WI38 (cell line): ENCODE measurements at regions not wholly inside any gene's neighbourhood (a gene's known extent, or its start where the extent isn't known, plus 50 kb on each side); places are given as distances from the start of the nearest gene placed in this dataset.

Experiments used
- H3K4me3 ChIP-seq: 2 replicates; pipeline ENCODE4 v1.5.1; 2011; ENCODE audit warnings: low read depth, mild to moderate bottlenecking, control low read depth, low read length
- TF ChIP-seq, protein P1 (sequence below): IDR thresholded peaks from 2 replicates; pipeline ENCODE4 v1.5.1; 2012; ENCODE audit warnings: low read depth, mild to moderate bottlenecking, control low read depth, low read length

DNA sequence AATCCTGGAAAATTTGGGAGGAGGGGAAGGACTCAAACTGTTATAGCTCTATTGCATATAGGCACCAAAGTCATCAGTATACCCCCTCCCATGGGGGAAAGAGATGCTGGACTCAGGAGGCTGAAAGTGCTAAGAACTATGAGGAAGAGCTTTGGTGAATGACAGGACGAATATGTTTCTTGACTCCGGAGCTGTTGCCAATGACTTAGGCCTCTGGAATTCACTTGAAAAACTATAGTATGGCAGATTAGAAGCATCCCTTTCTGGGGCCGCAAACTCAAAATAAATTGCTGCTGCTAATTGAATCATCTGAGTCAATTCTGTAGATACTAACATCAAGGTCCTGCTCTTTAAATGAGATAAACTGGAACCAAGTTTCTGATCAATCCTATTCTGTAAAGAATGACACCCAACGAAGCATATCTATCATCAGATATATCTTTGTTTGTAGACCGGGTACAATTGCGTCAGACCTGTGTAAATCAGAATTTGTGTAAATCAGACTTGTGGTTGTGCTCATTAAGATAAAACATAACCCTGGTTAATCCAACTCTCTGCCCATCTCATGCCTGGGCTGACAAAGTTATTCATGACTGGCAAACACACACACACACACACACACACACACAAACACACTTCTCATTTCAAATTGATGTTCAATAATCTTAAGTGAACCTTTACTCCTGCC lies 1793.8 kb upstream of the PCDH20 start:
- TF ChIP-seq, protein P1, sequence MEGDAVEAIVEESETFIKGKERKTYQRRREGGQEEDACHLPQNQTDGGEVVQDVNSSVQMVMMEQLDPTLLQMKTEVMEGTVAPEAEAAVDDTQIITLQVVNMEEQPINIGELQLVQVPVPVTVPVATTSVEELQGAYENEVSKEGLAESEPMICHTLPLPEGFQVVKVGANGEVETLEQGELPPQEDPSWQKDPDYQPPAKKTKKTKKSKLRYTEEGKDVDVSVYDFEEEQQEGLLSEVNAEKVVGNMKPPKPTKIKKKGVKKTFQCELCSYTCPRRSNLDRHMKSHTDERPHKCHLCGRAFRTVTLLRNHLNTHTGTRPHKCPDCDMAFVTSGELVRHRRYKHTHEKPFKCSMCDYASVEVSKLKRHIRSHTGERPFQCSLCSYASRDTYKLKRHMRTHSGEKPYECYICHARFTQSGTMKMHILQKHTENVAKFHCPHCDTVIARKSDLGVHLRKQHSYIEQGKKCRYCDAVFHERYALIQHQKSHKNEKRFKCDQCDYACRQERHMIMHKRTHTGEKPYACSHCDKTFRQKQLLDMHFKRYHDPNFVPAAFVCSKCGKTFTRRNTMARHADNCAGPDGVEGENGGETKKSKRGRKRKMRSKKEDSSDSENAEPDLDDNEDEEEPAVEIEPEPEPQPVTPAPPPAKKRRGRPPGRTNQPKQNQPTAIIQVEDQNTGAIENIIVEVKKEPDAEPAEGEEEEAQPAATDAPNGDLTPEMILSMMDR: no peak
- H3K4me3 ChIP-seq: no peak overlapping the region

DNA sequence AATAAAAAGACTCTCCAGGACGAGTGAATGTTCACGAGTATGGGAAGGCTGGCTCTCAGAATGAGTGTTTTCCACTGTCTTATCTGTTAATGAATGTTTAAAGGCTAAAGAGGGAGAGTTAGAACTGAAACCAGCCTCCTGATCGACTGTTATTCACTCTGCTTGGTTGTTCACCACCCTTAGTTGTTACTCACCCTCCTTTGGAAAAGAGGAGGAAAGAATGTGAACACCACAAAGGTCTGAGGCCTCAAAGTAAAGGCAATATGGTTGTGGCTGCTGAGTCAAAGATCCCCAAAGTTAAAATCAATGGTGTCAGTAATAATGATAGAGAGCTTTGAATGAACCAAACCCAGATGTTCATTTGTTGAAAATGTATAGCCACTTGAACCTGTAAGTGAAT lies 1793.2 kb upstream of the PCDH20 start:
- no peak overlapping the region for H3K4me3 ChIP-seq
- TF ChIP-seq, protein P1: no peak

DNA sequence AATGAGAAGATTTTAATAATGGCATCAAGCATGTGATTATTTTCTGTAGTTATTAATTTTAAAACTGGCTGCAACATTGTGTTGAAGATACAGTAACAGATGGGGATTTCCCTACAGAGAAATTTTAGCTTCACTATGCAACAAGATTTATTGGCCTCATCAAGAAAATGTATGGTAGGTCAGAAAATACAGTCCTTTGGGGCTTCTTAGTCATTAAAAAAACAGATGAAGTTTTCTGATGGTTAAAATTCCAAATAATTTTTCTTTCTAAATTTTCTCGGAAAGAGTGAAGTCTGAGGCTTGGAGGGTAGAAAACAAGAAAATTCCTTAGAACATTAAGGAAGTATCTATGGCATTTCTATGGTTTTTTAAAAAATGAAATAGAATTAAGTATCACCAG lies 1790.8 kb upstream of the PCDH20 start:
- H3K4me3 ChIP-seq: no peak overlapping the region
- TF ChIP-seq, protein P1: no peak

DNA sequence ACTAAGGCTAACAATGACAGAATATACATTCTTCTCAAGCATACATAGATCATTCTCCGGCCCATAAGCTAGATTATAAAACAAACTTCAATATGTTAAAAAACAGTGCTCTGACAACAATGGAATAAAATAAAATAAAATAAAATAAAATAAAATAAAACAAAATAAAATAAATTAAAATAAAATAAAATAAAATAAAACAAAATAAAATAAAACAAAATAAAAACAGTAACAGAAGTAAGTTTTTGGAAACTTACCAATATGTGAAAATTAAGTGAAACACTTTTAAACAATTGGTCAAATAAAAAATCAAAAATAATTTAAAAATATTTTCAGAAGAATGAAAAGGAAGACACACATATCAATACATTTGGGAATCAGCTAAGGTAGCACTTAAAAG lies 1785.8 kb upstream of the PCDH20 start:
- TF ChIP-seq, protein P1: no peak
- no peak overlapping the region for H3K4me3 ChIP-seq

DNA sequence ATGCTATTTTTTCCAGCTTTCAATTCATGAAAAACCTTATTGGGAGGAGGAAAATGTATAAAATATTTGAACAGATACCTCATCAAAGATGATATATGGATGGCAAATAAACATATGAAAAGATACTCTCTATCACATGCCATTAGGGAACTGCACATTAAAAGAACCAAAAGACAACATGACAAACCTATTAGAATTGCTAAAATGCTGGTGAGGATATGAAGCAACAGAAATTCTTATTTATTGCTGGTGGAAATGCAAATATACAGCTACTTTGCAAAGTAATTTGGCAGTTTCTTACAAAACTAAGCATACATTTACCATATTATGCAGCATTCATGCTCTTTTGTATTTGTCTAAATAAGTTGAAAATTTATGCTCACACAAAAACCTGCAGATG lies 1783.9 kb upstream of the PCDH20 start:
- no peak overlapping the region for H3K4me3 ChIP-seq
- TF ChIP-seq, protein P1: no peak

DNA sequence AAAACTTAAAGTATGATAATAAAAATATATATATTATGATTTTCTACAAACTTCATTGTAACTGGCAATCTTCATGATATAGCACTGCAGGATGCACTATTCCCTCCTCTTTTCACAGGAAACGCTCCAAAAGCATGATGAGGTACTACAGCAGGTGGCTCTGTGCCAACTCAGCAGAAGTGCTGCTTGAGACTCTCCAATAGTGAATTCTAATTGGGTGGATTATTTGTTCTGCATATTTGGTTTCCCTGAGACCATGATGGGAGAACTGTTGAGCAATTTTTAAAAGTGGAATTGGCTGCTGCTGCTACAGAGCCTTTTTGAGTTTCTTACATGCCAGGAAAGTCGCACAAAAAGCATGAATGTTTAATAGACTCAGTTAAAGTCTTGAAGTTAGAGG lies 1782.4 kb upstream of the PCDH20 start:
- no peak overlapping the region for H3K4me3 ChIP-seq
- TF ChIP-seq, protein P1: no peak

DNA sequence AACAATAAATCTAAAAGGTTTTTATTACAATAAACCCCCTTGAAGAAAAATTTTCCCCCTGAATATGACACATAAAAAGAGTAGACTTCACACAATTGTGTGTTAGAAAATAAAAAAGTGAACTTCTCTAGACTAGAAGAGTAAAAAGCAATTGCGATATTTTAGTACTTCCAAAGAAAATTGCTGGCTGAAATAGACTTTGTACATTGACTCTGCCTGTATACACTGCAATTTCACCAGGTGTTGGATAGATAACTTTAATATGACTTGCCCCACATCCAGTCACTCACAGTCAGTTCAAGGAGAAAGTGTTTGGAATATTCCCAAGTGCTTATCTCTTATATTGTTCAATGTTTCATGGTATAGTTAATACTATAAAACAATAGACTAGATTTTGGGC lies 1780.1 kb upstream of the PCDH20 start:
- H3K4me3 ChIP-seq: no peak overlapping the region
- TF ChIP-seq, protein P1: no peak
